ENCODE measurements at regions not wholly inside any gene's neighbourhood (a gene's known extent, or its start where the extent isn't known, plus 50 kb on each side); places are given as distances from the start of the nearest gene placed in this dataset.

- no peaks in the 10 kb centered on the region for H3K27me3 Mint-ChIP-seq
- CTCF ChIA-PET = interaction anchor here (0.8 kb wide), 1 partner anchor 180 kb away, joined by 3 read pairs; no protein-coding TSS in a partner anchor
- no peaks in the 10 kb centered on the region for H3K36me3 Mint-ChIP-seq
- no peaks in the 10 kb centered on the region for H3K4me1 Mint-ChIP-seq
- H3K27ac Mint-ChIP-seq = no peak overlapping the region
- H3K4me3 Mint-ChIP-seq = no peak overlapping the region
- DNase-seq = no peak
- no peaks in the 10 kb centered on the region for H3K9me3 Mint-ChIP-seq
These were observed 115.9 kb downstream of the OMA1 start for GRCh38 chr1:58430421-58431275.

- CTCF ChIA-PET = no interaction called here
- Mint-ChIP-seq H3K4me3 (no peak overlapping the region), H3K9me3 (no peaks in the 10 kb centered on the region), H3K27me3 (no peaks in the 10 kb centered on the region), H3K27ac (no peak overlapping the region), H3K4me1 (no peaks in the 10 kb centered on the region), H3K36me3 (no peaks in the 10 kb centered on the region)
- no peak for DNase-seq
These were observed 119.6 kb downstream of the OMA1 start for GRCh38 chr1:58426918-58427317.

DNA sequence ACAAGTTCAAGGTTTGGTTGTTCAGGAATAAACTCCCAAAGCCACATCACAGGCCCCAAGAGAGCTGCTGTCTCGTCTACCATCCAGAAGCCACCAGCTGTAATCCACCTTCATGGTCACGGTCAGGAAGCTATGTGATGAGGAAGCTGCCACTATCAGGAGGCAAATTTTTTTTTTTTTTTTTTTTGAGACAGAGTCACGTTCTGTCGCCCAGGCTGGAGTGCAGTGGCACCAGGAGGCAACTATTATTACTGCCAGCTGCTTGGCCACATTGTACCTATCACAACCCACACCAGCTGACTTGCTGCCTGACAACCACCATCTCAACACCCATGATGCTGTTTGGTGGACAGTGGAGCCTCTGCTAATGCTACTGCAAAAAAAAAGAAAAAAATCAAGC, 124.1 kb downstream of the OMA1 start:
- no peak for DNase-seq
- Mint-ChIP-seq H3K9me3 (no peaks in the 10 kb centered on the region), H3K27ac (no peak overlapping the region), H3K36me3 (no peaks in the 10 kb centered on the region), H3K27me3 (no peaks in the 10 kb centered on the region), H3K4me1 (no peaks in the 10 kb centered on the region), H3K4me3 (no peak overlapping the region)
- CTCF ChIA-PET = interaction anchor here (0.7 kb wide), 1 partner anchor 60 kb away, joined by 3 read pairs; no protein-coding TSS in a partner anchor

- no peak overlapping the region for H3K27ac Mint-ChIP-seq
- CTCF ChIA-PET = no interaction called here
- H3K4me3 Mint-ChIP-seq = no peak overlapping the region
- no peaks in the 10 kb centered on the region for H3K4me1 Mint-ChIP-seq
- no peaks in the 10 kb centered on the region for H3K27me3 Mint-ChIP-seq
- no peaks in the 10 kb centered on the region for H3K36me3 Mint-ChIP-seq
- H3K9me3 Mint-ChIP-seq = no peaks in the 10 kb centered on the region
- DNase-seq = no peak
These were observed 128.0 kb downstream of the OMA1 start for GRCh38 chr1:58418283-58419228.

GRCh38 chr1:58412071-58412580, 134.4 kb downstream of the OMA1 start:
- no peak overlapping the region for H3K4me3 Mint-ChIP-seq
- CTCF ChIA-PET = no interaction called here
- no peak for DNase-seq
- H3K27me3 Mint-ChIP-seq = no peaks in the 10 kb centered on the region
- H3K27ac Mint-ChIP-seq = no peak overlapping the region
- no peaks in the 10 kb centered on the region for H3K4me1 Mint-ChIP-seq
- no peaks in the 10 kb centered on the region for H3K36me3 Mint-ChIP-seq
- H3K9me3 Mint-ChIP-seq = no peaks in the 10 kb centered on the region

- no peak for DNase-seq
- H3K4me1 Mint-ChIP-seq = no peaks in the 10 kb centered on the region
- CTCF ChIA-PET = no interaction called here
- no peaks in the 10 kb centered on the region for H3K27me3 Mint-ChIP-seq
- no peaks in the 10 kb centered on the region for H3K36me3 Mint-ChIP-seq
- no peak overlapping the region for H3K4me3 Mint-ChIP-seq
- H3K27ac Mint-ChIP-seq = no peak overlapping the region
- no peaks in the 10 kb centered on the region for H3K9me3 Mint-ChIP-seq
These were observed 136.6 kb downstream of the OMA1 start for GRCh38 chr1:58409890-58410289.

GRCh38 chr1:58409336-58409735, 137.2 kb downstream of the OMA1 start:
- H3K4me1 Mint-ChIP-seq = no peaks in the 10 kb centered on the region
- no peaks in the 10 kb centered on the region for H3K9me3 Mint-ChIP-seq
- H3K4me3 Mint-ChIP-seq = no peak overlapping the region
- H3K36me3 Mint-ChIP-seq = no peaks in the 10 kb centered on the region
- DNase-seq = no peak
- no peak overlapping the region for H3K27ac Mint-ChIP-seq
- no peaks in the 10 kb centered on the region for H3K27me3 Mint-ChIP-seq
- CTCF ChIA-PET = no interaction called here

DNA sequence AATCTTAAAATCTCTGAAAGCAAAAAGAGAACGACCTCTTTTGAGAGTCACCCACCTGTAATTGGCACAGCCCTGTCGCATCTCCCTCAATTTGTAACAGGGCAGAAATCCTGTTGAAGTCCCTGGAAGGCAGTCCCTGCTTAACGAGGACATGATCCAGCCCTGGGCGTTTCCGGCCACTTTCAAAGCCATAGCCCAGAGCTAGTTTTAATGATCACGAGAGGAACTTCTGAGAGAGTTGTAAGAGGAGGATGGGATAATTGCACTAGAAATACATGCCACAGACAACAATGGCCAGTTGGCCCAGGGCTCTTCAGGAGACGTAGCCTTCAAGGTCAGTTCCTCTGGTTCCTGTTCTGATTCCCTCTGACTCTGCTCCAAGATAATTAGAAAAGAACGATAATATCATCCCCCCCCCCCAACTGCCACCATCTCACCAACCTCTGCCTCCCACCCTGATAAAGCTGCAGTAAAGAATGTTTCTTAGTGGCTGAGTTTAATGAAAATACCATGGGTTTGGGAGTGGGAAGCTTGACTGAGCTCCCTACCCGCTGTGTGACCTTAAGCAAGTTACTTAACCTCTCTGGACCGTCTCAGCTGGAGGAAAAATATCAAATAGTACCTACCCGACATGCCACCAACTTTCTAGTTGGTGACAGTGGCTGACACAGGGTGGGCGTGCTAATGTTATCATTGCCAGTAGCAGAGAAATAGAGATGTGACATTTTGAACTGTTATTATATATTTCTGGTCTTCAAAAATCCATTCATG, 140.0 kb downstream of the OMA1 start:
- no peaks in the 10 kb centered on the region for H3K27me3 Mint-ChIP-seq
- H3K4me3 Mint-ChIP-seq = no peak overlapping the region
- CTCF ChIA-PET = interaction anchor here (1.0 kb wide), 1 partner anchor 50 kb away, joined by 3 read pairs; no protein-coding TSS in a partner anchor
- H3K36me3 Mint-ChIP-seq = no peaks in the 10 kb centered on the region
- no peak overlapping the region for H3K27ac Mint-ChIP-seq
- H3K9me3 Mint-ChIP-seq = no peaks in the 10 kb centered on the region
- no peak for DNase-seq
- no peaks in the 10 kb centered on the region for H3K4me1 Mint-ChIP-seq

DNA sequence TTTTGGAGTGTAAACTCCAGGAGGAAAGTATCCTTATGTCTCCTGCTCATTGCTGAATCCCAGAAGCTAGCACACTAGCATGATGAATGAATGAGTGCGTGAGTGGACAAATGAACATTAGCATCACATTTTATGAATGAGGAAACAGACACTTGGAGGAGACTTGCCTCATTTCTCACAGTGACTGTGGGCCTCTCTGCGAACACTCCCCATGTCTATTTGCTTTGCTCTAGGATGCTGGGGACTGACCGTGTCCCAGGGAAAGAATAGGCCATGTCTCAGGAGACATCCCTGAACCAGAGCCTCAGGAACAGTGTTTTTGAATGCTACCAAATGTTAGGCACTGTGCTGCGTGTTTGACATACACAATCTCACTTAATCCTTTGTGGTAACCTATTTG, 140.9 kb downstream of the OMA1 start:
- CTCF ChIA-PET = no interaction called here
- H3K36me3 Mint-ChIP-seq = no peaks in the 10 kb centered on the region

DNA sequence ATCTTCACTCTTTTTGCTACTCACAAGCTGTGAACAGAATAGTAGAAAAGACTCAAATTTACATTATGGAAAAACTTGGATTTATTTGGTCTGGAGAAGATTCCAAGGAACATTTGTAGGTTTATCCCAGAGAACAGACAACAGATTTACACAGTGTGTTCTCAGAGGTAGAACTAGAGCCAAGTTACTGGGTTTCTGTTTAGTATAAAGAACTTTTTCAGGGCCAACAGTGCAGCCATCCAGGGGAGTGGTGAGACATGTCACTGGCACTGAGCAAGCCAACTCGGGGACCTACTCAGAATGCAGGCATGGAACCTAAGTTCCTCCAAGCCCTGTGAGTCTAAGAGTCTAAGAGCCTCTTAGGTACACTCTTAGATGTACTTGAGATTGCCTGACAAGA, 142.6 kb downstream of the OMA1 start:
- CTCF ChIA-PET = no interaction called here
- Mint-ChIP-seq H3K9me3 (no peaks in the 10 kb centered on the region), H3K36me3 (no peaks in the 10 kb centered on the region), H3K27ac (no peak overlapping the region), H3K27me3 (no peaks in the 10 kb centered on the region), H3K4me1 (no peaks in the 10 kb centered on the region), H3K4me3 (no peak overlapping the region)
- no peak for DNase-seq

More for the DNA sequence above, 140.9 kb downstream of the OMA1 start:
- H3K9me3 Mint-ChIP-seq = no peaks in the 10 kb centered on the region
- no peaks in the 10 kb centered on the region for H3K27me3 Mint-ChIP-seq
- H3K27ac Mint-ChIP-seq = no peak overlapping the region
- no peaks in the 10 kb centered on the region for H3K4me1 Mint-ChIP-seq
- H3K4me3 Mint-ChIP-seq = no peak overlapping the region
- no peak for DNase-seq

- Mint-ChIP-seq H3K9me3 (no peaks in the 10 kb centered on the region), H3K27ac (no peak overlapping the region), H3K27me3 (no peaks in the 10 kb centered on the region), H3K36me3 (no peaks in the 10 kb centered on the region), H3K4me3 (no peak overlapping the region), H3K4me1 (no peaks in the 10 kb centered on the region)
- no peak for DNase-seq
- CTCF ChIA-PET = no interaction called here
These were observed 144.1 kb downstream of the OMA1 start for GRCh38 chr1:58402444-58402843.

DNA sequence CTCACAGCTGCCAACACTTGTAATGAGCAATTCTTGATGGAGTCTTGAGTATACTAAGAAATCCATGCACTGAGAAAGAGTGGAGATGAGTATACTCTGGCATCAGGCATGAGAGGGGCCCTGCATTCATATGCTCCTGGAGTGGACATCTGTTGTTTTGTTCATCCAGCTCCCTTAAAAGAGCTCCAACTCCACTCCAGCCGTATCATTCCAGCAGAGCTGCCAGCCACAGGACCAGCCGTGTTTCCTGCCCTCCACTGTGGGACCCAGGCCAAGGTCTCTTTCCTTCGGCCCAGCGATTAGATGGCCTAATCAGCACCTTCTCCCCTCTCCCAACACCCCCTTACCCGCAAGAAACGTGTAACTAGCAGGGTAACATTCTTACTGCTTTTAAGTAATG, 144.5 kb downstream of the OMA1 start:
- Mint-ChIP-seq H3K9me3 (no peaks in the 10 kb centered on the region), H3K27me3 (no peaks in the 10 kb centered on the region), H3K4me3 (no peak overlapping the region), H3K36me3 (no peaks in the 10 kb centered on the region), H3K27ac (no peak overlapping the region), H3K4me1 (no peaks in the 10 kb centered on the region)
- CTCF ChIA-PET = no interaction called here
- DNase-seq = no peak

- CTCF ChIA-PET = no interaction called here
- Mint-ChIP-seq H3K4me3 (no peak overlapping the region), H3K36me3 (no peaks in the 10 kb centered on the region), H3K27ac (no peak overlapping the region), H3K27me3 (no peaks in the 10 kb centered on the region), H3K4me1 (no peaks in the 10 kb centered on the region), H3K9me3 (no peaks in the 10 kb centered on the region)
- no peak for DNase-seq
These were observed 147.3 kb downstream of the OMA1 start for GRCh38 chr1:58399176-58399575.

DNA sequence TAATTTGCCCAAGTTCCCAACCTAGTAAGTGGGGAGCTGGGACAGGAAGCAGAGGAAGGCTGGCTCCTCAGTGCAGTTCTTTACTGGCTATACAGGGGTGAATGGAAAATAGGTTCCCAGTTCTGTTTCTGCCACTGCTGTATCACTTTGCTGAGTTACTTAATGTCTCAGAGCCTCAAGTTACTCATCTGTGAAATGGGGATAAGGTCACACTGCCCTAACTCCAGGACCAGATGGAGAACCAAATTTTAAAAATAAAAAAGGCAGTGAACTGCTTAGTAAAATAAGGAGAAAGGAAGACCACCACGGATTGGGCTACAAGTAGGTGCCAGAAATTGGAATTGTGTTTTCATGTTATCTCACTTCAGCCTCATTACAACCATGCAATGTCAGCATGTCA, 147.8 kb downstream of the OMA1 start:
- Mint-ChIP-seq H3K4me1 (no peaks in the 10 kb centered on the region), H3K27me3 (no peaks in the 10 kb centered on the region), H3K36me3 (no peaks in the 10 kb centered on the region), H3K4me3 (no peak overlapping the region), H3K9me3 (no peaks in the 10 kb centered on the region), H3K27ac (no peak overlapping the region)
- CTCF ChIA-PET = interaction anchor here (0.7 kb wide), 1 partner anchor 1332 kb away, joined by 3 read pairs; no protein-coding TSS in a partner anchor
- no peak for DNase-seq
